ENCODE measurements at regions not wholly inside any gene's neighbourhood (a gene's known extent, or its start where the extent isn't known, plus 50 kb on each side); places are given as distances from the start of the nearest gene placed in this dataset.

DNA sequence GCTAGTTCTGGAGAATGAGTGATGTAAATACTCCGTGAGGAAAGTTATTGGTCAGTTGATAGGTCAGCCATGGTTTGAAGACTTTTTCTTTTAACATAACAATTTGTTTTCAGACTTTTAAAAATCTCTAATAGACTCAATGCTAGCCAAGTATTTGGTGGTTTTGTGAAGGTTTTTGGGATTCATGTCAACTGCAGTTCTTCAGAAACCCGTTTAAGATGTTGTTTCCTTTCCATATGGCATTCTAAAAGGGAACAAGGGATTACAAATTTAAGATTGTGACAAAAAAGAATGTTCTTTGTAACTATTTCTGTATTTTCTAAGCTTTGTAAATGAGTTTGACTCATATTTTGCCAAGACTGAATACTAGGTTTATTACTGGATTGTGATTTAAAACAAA is 281.7 kb upstream of the COL8A1 start:
- H3K27me3 ChIP-seq (ENCODE audit: control insufficient read depth, insufficient read depth, low read length, poor library complexity, severe bottlenecking) = no peaks in the 10 kb centered on the region
- 84 to 100% methylated on average over 2 of the region's 2 CpGs for WGBS, 2 experiments
- H3K4me3 ChIP-seq (ENCODE audit: insufficient read depth, low read depth, low read length) = no peak overlapping the region
- H3K9me3 ChIP-seq (ENCODE audit: control insufficient read depth, low read length) = no peaks in the 10 kb centered on the region
- H3K27ac ChIP-seq (ENCODE audit: insufficient read depth, low read depth, low read length, poor library complexity, severe bottlenecking) = no peak overlapping the region
- no peaks in the 10 kb centered on the region for H3K4me1 ChIP-seq (ENCODE audit: control insufficient read depth, insufficient read depth, low read length)
- H3K36me3 ChIP-seq (ENCODE audit: control insufficient read depth, insufficient read depth, low read length) = no peaks in the 10 kb centered on the region

DNA sequence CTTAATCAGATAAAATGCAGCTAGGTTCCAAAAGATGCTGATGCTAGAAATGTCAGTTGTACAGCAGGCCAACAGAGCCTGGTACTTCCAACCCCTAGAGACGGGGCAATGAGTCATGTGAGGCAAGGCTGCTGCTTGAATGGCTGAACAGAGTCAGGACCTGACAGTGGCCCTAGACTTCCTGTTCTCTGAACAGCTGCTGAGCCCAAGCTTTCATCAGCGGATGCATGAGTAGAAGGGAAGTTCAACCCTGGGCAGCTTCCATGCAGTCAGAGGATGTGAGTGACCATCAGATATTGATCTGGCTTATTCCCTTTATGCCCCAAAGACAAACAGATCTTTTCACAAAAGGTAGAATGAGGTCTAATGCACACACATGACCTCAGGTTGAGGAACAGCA is 282.9 kb upstream of the COL8A1 start:
- H3K9me3 ChIP-seq (ENCODE audit: control insufficient read depth, low read length) = no peaks in the 10 kb centered on the region
- no peaks in the 10 kb centered on the region for H3K27me3 ChIP-seq (ENCODE audit: control insufficient read depth, insufficient read depth, low read length, poor library complexity, severe bottlenecking)
- no peaks in the 10 kb centered on the region for H3K4me1 ChIP-seq (ENCODE audit: control insufficient read depth, insufficient read depth, low read length)
- H3K4me3 ChIP-seq (ENCODE audit: insufficient read depth, low read depth, low read length) = no peak overlapping the region
- no peak overlapping the region for H3K27ac ChIP-seq (ENCODE audit: insufficient read depth, low read depth, low read length, poor library complexity, severe bottlenecking)
- no peaks in the 10 kb centered on the region for H3K36me3 ChIP-seq (ENCODE audit: control insufficient read depth, insufficient read depth, low read length)
- 94 to 96% methylated on average over 2 of the region's 2 CpGs for WGBS, 2 experiments

DNA sequence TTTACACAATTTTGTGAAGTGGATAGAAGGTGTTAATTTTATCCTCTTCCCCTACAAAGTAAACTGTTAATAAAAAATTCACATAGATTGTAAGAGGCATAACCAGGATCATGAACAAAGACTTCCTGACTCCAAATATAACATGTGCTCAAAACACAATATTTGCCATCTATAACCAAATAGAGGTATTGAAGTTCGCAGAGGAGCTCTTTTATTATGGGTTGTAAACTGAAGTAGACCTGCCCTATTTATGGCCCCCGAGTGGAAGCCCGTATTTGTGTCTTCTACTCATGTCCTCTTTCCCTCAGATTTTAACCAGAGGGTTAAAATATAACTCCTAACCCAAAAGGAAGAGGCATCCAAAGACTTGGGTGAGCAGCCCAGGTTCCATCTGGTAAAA is 285.6 kb upstream of the COL8A1 start:
- H3K27ac ChIP-seq (ENCODE audit: insufficient read depth, low read depth, low read length, poor library complexity, severe bottlenecking) = no peak overlapping the region
- no peak overlapping the region for H3K4me3 ChIP-seq (ENCODE audit: insufficient read depth, low read depth, low read length)
- no peaks in the 10 kb centered on the region for H3K9me3 ChIP-seq (ENCODE audit: control insufficient read depth, low read length)
- no peaks in the 10 kb centered on the region for H3K4me1 ChIP-seq (ENCODE audit: control insufficient read depth, insufficient read depth, low read length)
- no peaks in the 10 kb centered on the region for H3K36me3 ChIP-seq (ENCODE audit: control insufficient read depth, insufficient read depth, low read length)
- H3K27me3 ChIP-seq (ENCODE audit: control insufficient read depth, insufficient read depth, low read length, poor library complexity, severe bottlenecking) = no peaks in the 10 kb centered on the region
- 83 to 94% methylated on average over 2 to 3 of the region's 3 CpGs for WGBS, 2 experiments

DNA sequence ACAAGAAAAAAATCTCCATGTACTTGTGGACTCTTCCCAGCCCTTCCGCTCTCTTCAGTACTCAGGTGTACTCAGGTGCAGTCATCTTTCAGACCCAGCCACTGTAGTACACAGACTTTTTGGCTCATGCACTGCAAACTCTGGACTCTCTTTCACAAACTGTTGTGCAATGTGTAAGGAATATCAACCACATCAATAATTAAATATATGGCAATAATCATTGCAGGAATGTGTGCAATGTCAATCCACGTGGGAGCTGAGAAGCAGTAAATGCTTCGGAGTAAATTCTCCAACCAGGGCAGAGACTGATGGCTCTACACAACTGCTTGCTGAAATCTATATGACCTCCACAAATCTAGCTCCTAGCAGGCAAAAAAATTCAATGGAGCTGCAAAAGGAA is 287.3 kb upstream of the COL8A1 start:
- Histone ChIP-seq H3K4me3 (ENCODE audit: insufficient read depth, low read depth, low read length) (no peak overlapping the region), H3K4me1 (ENCODE audit: control insufficient read depth, insufficient read depth, low read length) (no peaks in the 10 kb centered on the region), H3K27me3 (ENCODE audit: control insufficient read depth, insufficient read depth, low read length, poor library complexity, severe bottlenecking) (no peaks in the 10 kb centered on the region), H3K9me3 (ENCODE audit: control insufficient read depth, low read length) (no peaks in the 10 kb centered on the region), H3K36me3 (ENCODE audit: control insufficient read depth, insufficient read depth, low read length) (no peaks in the 10 kb centered on the region), H3K27ac (ENCODE audit: insufficient read depth, low read depth, low read length, poor library complexity, severe bottlenecking) (no peak overlapping the region)
- 93 to 96% methylated on average over 3 of the region's 3 CpGs for WGBS, 2 experiments

DNA sequence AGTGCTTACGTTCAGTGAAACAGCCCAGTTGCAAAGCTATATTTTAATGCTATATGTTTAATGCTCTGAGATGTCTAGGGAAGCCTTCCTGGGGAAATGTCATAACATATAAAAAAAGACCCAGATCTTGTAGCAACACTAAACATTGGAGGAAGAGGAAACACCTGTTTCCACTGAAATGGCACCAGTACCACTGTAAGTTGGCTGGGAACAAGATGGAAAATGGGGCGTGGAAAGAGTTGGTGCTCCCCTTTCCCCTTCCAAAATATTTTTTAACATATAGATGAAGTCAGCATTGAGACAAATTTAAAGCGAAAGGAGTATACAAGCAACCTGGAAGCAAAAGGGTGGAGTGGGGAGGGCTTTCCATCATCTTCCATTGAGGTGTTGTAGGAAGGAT is 289.9 kb upstream of the COL8A1 start:
- no peaks in the 10 kb centered on the region for H3K27me3 ChIP-seq (ENCODE audit: control insufficient read depth, insufficient read depth, low read length, poor library complexity, severe bottlenecking)
- WGBS, 2 experiments = 89 to 100% methylated on average over 1 to 3 of the region's 3 CpGs
- H3K36me3 ChIP-seq (ENCODE audit: control insufficient read depth, insufficient read depth, low read length) = no peaks in the 10 kb centered on the region
- no peak overlapping the region for H3K27ac ChIP-seq (ENCODE audit: insufficient read depth, low read depth, low read length, poor library complexity, severe bottlenecking)
- no peaks in the 10 kb centered on the region for H3K9me3 ChIP-seq (ENCODE audit: control insufficient read depth, low read length)
- no peak overlapping the region for H3K4me3 ChIP-seq (ENCODE audit: insufficient read depth, low read depth, low read length)
- no peaks in the 10 kb centered on the region for H3K4me1 ChIP-seq (ENCODE audit: control insufficient read depth, insufficient read depth, low read length)

DNA sequence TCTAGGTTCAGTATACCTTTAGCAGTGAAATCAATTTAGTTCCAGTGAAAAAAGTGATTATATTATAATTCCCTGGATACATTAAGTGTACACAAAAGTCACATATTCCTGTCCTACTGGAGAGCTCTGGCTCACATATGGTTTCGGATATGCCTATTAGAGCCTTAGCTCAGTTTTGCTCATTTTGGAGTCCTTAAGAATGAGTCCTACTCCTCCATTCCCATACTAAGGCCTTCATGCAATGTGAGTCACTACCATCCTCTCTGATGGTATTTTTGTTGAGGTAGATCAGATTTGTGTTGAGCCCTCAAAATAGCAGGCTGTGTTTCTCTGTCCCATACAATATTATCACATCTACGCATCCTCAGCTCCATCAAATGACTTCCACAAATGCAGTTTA is 294.2 kb upstream of the COL8A1 start:
- WGBS, 2 experiments = 89 to 96% methylated on average over 1 to 2 of the region's 2 CpGs
- H3K36me3 ChIP-seq (ENCODE audit: control insufficient read depth, insufficient read depth, low read length) = no peaks in the 10 kb centered on the region
- no peaks in the 10 kb centered on the region for H3K4me1 ChIP-seq (ENCODE audit: control insufficient read depth, insufficient read depth, low read length)
- H3K9me3 ChIP-seq (ENCODE audit: control insufficient read depth, low read length) = no peaks in the 10 kb centered on the region
- H3K4me3 ChIP-seq (ENCODE audit: insufficient read depth, low read depth, low read length) = no peak overlapping the region
- no peaks in the 10 kb centered on the region for H3K27me3 ChIP-seq (ENCODE audit: control insufficient read depth, insufficient read depth, low read length, poor library complexity, severe bottlenecking)
- H3K27ac ChIP-seq (ENCODE audit: insufficient read depth, low read depth, low read length, poor library complexity, severe bottlenecking) = no peak overlapping the region

DNA sequence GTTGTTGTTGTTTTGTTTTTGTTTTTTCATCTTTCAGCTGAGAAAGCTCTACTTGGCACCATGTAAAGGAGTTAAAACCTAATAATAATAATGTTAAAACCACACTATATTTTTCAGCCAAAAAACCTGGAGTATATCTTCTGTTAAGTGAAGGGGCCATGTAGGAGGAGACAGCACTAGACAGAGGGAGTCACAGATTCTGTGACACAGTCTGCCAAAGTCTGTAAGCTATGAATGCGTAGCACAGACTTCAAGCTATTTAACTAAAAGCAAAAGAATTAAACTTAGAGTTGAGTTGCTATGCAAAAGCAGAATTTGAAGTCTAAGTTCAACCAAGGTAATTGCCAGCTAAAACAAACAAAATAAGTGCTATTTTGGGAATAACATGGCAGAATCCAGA is 296.0 kb upstream of the COL8A1 start:
- no peak overlapping the region for H3K27ac ChIP-seq (ENCODE audit: insufficient read depth, low read depth, low read length, poor library complexity, severe bottlenecking)
- no peaks in the 10 kb centered on the region for H3K4me1 ChIP-seq (ENCODE audit: control insufficient read depth, insufficient read depth, low read length)
- H3K9me3 ChIP-seq (ENCODE audit: control insufficient read depth, low read length) = no peaks in the 10 kb centered on the region
- no peak overlapping the region for H3K4me3 ChIP-seq (ENCODE audit: insufficient read depth, low read depth, low read length)
- no peaks in the 10 kb centered on the region for H3K27me3 ChIP-seq (ENCODE audit: control insufficient read depth, insufficient read depth, low read length, poor library complexity, severe bottlenecking)
- no peaks in the 10 kb centered on the region for H3K36me3 ChIP-seq (ENCODE audit: control insufficient read depth, insufficient read depth, low read length)
- WGBS, 2 experiments = 94 to 100% methylated on average over 1 of the region's 1 CpG

DNA sequence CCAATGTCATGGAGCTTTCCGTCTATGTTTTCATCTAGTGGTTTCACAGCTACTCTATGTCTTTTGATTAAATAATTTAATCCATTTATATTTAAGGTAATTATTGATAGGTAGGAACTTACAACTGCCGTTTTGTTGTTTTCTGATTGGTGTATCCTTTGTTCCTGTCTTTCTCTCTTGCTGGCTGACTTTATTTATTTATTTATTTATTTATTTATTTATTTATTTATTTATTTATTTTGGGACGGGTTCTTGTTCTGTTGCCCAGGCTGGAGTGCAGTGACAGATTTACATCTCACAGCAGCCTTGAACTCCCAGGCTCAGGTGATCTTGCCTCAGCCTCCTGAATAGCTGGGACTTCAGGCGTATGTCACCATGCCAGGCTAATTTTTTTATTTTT is 299.2 kb upstream of the COL8A1 start:
- Histone ChIP-seq H3K4me1 (ENCODE audit: control insufficient read depth, insufficient read depth, low read length) (no peaks in the 10 kb centered on the region), H3K27ac (ENCODE audit: insufficient read depth, low read depth, low read length, poor library complexity, severe bottlenecking) (no peak overlapping the region), H3K4me3 (ENCODE audit: insufficient read depth, low read depth, low read length) (no peak overlapping the region), H3K9me3 (ENCODE audit: control insufficient read depth, low read length) (no peaks in the 10 kb centered on the region), H3K36me3 (ENCODE audit: control insufficient read depth, insufficient read depth, low read length) (no peaks in the 10 kb centered on the region), H3K27me3 (ENCODE audit: control insufficient read depth, insufficient read depth, low read length, poor library complexity, severe bottlenecking) (no peaks in the 10 kb centered on the region)
- WGBS, 2 experiments = 71 to 94% methylated on average over 2 to 3 of the region's 4 CpGs

DNA sequence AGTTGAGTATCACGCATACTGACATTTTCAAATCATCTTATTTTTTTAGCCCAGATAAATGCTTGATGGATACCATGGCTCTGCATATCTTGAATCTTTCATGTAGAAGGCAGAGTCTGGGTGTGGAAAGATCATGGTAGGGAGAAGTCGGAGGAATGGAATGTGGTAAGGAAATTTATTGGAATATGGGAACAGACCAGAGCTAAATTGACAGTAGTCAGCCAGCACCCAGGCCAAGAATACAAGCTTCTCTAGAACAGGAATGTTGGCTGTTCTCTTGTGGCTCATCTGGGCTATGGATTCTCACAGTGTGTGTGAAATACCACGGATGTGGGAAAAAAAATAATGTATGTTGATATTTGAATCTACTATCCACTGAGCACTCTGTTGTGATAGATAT is 305.7 kb upstream of the COL8A1 start:
- WGBS, 2 experiments = 85 to 91% methylated on average over 2 to 3 of the region's 3 CpGs
- Histone ChIP-seq H3K4me1 (ENCODE audit: control insufficient read depth, insufficient read depth, low read length) (no peaks in the 10 kb centered on the region), H3K9me3 (ENCODE audit: control insufficient read depth, low read length) (no peaks in the 10 kb centered on the region), H3K27me3 (ENCODE audit: control insufficient read depth, insufficient read depth, low read length, poor library complexity, severe bottlenecking) (no peaks in the 10 kb centered on the region), H3K36me3 (ENCODE audit: control insufficient read depth, insufficient read depth, low read length) (no peaks in the 10 kb centered on the region), H3K27ac (ENCODE audit: insufficient read depth, low read depth, low read length, poor library complexity, severe bottlenecking) (no peak overlapping the region), H3K4me3 (ENCODE audit: insufficient read depth, low read depth, low read length) (no peak overlapping the region)

DNA sequence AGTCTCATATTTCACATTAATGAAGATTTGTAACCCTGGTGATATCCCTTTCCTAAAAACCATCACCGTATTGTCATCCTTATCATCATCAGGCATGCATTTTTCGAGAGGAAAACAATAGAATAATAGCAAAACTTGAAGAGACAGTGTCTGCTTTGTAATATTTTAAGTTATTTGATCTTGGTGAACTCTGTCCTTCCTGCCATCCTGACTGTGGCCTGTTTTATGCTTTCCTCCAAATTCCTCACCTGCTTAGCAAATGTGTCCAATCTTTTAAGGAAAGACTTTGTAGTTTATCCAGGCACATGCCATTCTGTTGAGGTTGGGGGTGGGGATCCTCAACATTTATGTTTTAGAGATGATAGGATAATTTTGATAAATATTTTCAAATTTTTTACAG is 306.1 kb upstream of the COL8A1 start:
- WGBS, 2 experiments = 88 to 90% methylated on average over 2 of the region's 2 CpGs
- Histone ChIP-seq H3K4me1 (ENCODE audit: control insufficient read depth, insufficient read depth, low read length) (no peaks in the 10 kb centered on the region), H3K27ac (ENCODE audit: insufficient read depth, low read depth, low read length, poor library complexity, severe bottlenecking) (no peak overlapping the region), H3K36me3 (ENCODE audit: control insufficient read depth, insufficient read depth, low read length) (no peaks in the 10 kb centered on the region), H3K4me3 (ENCODE audit: insufficient read depth, low read depth, low read length) (no peak overlapping the region), H3K9me3 (ENCODE audit: control insufficient read depth, low read length) (no peaks in the 10 kb centered on the region), H3K27me3 (ENCODE audit: control insufficient read depth, insufficient read depth, low read length, poor library complexity, severe bottlenecking) (no peaks in the 10 kb centered on the region)

DNA sequence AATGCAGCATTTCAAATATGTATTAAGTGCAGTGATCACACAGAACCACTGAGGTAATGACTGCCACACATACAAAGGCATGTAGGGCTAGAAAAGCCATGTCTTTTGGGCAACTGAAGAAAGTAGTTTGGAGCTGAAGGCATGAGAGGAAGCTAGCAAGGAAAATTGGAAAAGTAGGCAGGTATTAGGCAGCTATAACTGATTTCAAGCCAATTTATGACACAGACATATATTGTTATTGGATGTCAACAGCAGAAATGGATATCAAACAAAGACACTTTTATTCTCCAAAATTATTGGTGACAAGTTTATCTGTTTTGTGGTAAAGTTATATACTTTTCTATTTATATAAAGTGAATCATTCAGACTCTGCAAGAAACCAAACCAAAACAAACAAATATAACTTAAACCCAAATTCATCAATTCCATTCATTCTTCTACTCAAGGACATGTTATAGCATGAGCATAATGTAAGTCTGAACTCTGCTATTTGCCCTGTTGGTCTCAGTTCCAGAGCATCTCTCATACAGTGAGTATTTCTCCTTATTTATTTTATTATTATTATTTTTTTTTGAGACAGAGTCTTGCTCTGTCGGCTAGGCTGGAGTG is 307.4 kb upstream of the COL8A1 start:
- Histone ChIP-seq H3K36me3 (ENCODE audit: control insufficient read depth, insufficient read depth, low read length) (no peaks in the 10 kb centered on the region), H3K9me3 (ENCODE audit: control insufficient read depth, low read length) (no peaks in the 10 kb centered on the region), H3K27ac (ENCODE audit: insufficient read depth, low read depth, low read length, poor library complexity, severe bottlenecking) (no peak overlapping the region), H3K4me1 (ENCODE audit: control insufficient read depth, insufficient read depth, low read length) (no peaks in the 10 kb centered on the region), H3K27me3 (ENCODE audit: control insufficient read depth, insufficient read depth, low read length, poor library complexity, severe bottlenecking) (no peaks in the 10 kb centered on the region), H3K4me3 (ENCODE audit: insufficient read depth, low read depth, low read length) (no peak overlapping the region)
- 91 to 93% methylated on average over 1 of the region's 1 CpG for WGBS, 2 experiments
